Activated naive CD8-positive, alpha-beta T cell treated with anti-CD3 and anti-CD28 coated beads, Interleukin-2, amount 10 ng/mL, durations not matched to agents 7 days and 5 days (primary cell): ENCODE measurements at regions not wholly inside any gene's neighbourhood (a gene's known extent, or its start where the extent isn't known, plus 50 kb on each side); places are given as distances from the start of the nearest gene placed in this dataset.

ENCODE experiments used
- ATAC-seq: fragments of 150-1000 bp; cut with Tn5 transposase; one replicate; pipeline ENCODE4 v1.10.0; 2021; ENCODE audit warnings: low read depth, moderate library complexity
- POLR2A ChIA-PET: fragments of 350-600 bp; sonication (Branson Sonifier 250); formaldehyde crosslinking; loops from one replicate; lab custom pipeline; 2021; ENCODE audit warnings: antibody characterized with exemption; lab: Charles Lee
- DNase-seq: peaks from one replicate; pipeline ENCODE4 v3.0.0; 2021
- H3K27ac Mint-ChIP-seq: one replicate; pipeline ENCODE4 v1.8.0; 2022; ENCODE audit warnings: mild to moderate bottlenecking, mixed read lengths
- H3K27me3 Mint-ChIP-seq: one replicate; pipeline ENCODE4 v1.8.0; 2022; ENCODE audit warnings: mild to moderate bottlenecking, moderate library complexity, mixed read lengths
- H3K36me3 Mint-ChIP-seq: one replicate; pipeline ENCODE4 v1.8.0; 2021; ENCODE audit warnings: mild to moderate bottlenecking, mixed read lengths
- H3K4me1 Mint-ChIP-seq: one replicate; pipeline ENCODE4 v1.8.0; 2021; ENCODE audit warnings: mixed read lengths
- H3K4me3 Mint-ChIP-seq: one replicate; pipeline ENCODE4 v1.8.0; 2022; ENCODE audit warnings: mild to moderate bottlenecking, moderate library complexity, mixed read lengths
- H3K9me3 Mint-ChIP-seq: one replicate; pipeline ENCODE4 v1.8.0; 2021; ENCODE audit warnings: mixed read lengths

DNA sequence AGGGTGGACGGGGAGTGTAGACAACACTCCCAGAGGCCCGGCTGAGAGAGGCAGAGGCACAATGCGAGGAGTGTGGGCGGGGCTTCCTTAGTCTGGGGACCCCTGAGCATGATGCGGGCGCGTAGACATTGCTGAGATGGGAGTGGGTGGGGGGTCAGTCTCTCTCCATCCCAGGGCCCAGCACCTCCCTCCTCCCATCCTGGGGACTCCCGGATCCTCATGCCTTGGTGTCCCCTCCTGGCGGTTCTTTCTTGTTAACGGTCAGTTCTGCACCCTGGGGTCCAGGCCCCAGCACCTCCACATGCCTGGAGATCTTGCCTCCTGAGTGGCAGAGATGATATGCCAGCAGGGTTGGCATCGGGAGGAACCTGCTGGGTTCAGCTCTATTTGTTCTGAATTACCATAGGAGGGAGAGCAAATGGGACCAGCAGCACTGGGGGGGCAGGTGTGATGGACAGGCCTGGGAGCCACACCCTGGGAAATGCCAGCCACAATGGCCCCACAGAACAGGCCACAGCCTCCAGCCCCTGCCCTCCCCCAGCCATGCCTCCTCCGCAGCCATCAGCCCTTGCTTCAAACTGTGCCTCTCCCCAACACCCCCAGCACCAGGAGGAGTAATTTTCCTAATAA, 55.7 kb downstream of the RTL6 start:
- Mint-ChIP-seq H3K4me1 (peaks cover 1% of the 10 kb centered on the region), H3K9me3 (no peaks in the 10 kb centered on the region), H3K4me3 (no peak overlapping the region), H3K36me3 (no peaks in the 10 kb centered on the region), H3K27ac (no peak overlapping the region), H3K27me3 (no peaks in the 10 kb centered on the region)
- DNase-seq = no peak
- ATAC-seq = no peak
- POLR2A ChIA-PET = no interaction called here

GRCh38 chr22:44441401-44442185, 56.4 kb downstream of the RTL6 start:
- H3K36me3 Mint-ChIP-seq = no peaks in the 10 kb centered on the region
- H3K27me3 Mint-ChIP-seq = no peaks in the 10 kb centered on the region
- no peak overlapping the region for H3K27ac Mint-ChIP-seq
- ATAC-seq (no peak), DNase-seq (no peak)
- H3K4me3 Mint-ChIP-seq = no peak overlapping the region
- POLR2A ChIA-PET = no interaction called here
- no peaks in the 10 kb centered on the region for H3K9me3 Mint-ChIP-seq
- peaks cover 1% of the 10 kb centered on the region for H3K4me1 Mint-ChIP-seq

DNA sequence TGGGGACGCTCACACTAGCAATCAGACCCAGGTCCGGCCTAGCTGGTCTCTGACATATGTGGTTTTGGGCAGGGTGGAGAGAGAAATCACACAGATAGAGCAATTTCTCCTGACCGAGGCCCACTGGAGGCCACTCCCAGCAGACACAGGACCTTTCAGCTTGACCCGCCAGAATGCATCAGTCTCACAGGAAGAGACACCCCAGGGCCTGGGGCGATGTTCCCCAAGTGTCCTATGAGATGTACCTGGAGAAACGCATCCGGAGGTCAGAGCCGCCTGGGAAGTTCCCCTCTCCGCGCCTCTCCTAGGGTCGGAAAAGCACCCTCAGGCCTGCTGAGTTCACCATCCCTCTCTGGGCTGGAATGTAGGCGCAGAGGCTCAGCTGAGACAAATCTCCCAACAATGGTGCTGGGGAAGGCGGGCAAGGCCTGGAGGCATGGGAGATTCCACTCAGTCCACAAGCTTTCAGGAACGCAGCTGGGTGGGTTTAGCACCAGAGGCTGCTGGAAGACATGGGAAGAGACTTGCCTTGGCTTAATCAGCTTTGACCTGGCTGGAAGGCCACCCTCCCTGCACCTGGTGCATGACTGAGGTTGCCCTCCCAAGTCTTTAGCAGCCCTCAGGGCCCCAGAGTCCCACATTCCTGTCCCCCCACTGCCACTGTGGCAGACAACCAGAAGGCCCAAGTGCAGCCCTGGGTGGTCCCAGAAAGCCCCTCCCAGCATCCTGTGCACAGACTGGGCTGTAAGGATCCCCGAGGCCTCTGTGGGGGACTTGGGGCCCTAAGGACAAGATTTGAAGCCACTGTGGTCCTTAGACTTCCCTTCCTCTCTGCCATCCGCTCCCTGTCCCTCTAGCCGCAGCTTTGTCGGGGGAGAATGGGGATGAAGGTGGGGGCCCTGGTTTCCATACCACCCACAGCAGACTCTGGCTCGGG, 57.5 kb downstream of the RTL6 start:
- Mint-ChIP-seq H3K4me3 (no peak overlapping the region), H3K36me3 (no peaks in the 10 kb centered on the region), H3K4me1 (peaks cover 1% of the 10 kb centered on the region), H3K27me3 (peaks cover 3% of the 10 kb centered on the region), H3K27ac (no peak overlapping the region), H3K9me3 (no peaks in the 10 kb centered on the region)
- DNase-seq (no peak), ATAC-seq (no peak)
- POLR2A ChIA-PET = no interaction called here

GRCh38 chr22:44439356-44440223, 58.4 kb downstream of the RTL6 start:
- peaks cover 3% of the 10 kb centered on the region for H3K27me3 Mint-ChIP-seq
- POLR2A ChIA-PET = no interaction called here

DNA sequence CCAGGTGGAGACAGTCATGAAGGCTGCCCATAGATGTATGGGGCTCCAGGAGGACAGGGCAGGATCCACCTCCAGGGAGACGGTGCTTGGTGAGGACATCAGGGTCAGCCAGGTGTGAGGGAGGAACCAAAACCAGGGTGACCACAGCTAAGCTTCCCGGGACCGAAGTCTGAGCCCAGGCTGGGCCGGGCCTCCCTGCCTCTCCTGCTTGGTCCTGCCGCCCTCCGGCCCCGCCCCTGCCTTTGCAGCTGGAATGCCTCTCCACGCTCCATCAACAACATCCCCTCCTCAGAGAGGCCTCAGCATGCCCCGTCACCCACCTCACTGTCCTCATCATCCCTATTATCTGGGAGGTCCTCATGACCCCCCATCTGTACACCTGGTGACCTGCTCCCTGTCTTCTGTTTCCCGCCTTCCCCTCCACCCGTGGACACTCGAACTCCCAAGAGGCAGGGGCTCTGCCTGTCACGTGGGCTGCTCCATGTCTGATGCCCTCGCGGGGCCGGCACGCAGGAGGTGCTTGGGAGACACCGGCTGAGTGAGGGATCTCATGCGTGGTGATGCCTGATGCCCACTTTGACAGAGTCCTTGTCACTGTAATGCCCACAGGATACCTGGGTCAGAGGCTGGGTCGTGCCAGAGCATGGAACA, 59.4 kb downstream of the RTL6 start:
- H3K4me3 Mint-ChIP-seq = no peak overlapping the region
- no peaks in the 10 kb centered on the region for H3K36me3 Mint-ChIP-seq
- ATAC-seq = no peak
- H3K27ac Mint-ChIP-seq = no peak overlapping the region
- POLR2A ChIA-PET = no interaction called here
- DNase-seq = no peak
- H3K9me3 Mint-ChIP-seq = no peaks in the 10 kb centered on the region
- H3K4me1 Mint-ChIP-seq = peaks cover 1% of the 10 kb centered on the region
- peaks cover 3% of the 10 kb centered on the region for H3K27me3 Mint-ChIP-seq

More at GRCh38 chr22:44439356-44440223, 58.4 kb downstream of the RTL6 start:
- Mint-ChIP-seq H3K4me3 (no peak overlapping the region), H3K36me3 (no peaks in the 10 kb centered on the region), H3K4me1 (peaks cover 1% of the 10 kb centered on the region), H3K27ac (no peak overlapping the region), H3K9me3 (no peaks in the 10 kb centered on the region)
- ATAC-seq (no peak), DNase-seq (no peak)

DNA sequence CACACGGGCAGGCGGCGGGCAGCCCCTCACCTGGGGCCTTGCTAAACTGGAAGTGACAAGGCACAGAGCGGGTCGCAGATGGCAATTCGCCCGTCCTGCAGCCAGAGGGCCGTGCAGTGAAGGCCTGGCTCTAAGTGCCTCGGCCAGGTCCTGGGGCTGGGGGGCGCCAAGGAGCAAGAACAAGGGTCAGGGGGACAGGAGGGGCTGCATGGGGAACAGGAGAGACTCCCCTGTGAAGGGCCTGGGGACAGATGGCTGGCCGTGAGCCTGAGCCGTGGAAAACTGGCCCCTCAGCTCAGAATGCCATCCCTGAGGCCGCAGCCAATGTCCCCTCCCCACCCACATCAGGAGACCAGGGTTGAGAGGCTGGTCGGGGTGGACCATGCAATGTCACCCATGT, 60.0 kb downstream of the RTL6 start:
- no peak overlapping the region for H3K27ac Mint-ChIP-seq
- POLR2A ChIA-PET = no interaction called here
- no peak for ATAC-seq

DNA sequence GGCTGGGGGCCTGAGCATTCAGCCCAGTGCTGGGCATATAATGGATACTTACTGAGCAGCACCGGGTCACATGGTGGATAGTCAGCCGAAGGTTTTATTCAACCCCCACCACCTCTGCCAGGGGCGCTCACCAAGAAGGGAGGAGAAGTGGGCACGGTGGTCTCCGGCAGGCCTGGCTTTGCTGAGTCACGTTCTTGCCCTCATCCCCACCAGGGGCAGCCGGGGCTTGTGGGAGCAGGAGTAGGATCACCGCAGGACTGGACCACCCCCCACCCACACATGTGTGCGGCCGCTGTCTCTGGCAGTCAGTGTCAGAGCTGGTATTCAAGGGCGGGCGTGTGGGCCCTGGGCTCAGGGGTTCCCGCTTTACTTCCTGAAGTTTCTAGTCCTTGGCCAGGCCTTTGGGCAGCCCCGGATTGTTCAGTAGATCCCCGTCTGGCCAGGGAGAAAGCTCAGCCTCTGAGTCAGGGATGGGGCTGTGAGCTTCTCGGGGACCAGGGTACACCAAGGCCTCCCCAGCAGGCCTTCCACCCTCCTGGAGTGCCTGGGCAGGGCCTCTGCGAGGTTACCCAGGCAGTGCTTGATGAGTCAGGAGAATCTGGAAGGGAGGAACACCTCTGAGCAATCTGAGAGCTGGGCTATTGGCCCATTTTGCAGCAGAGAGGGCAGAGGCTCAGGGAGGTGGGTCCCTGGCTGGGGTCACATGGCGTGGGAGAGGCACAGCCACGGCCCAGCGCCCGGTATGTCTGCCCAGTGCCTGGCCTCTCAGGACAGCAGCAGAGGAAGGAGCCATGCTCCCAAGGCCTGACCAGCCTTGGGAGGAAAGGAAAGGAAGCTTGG, 60.6 kb downstream of the RTL6 start:
- DNase-seq (no peak), ATAC-seq (no peak)
- Mint-ChIP-seq H3K4me3 (no peak overlapping the region), H3K9me3 (no peaks in the 10 kb centered on the region), H3K27ac (no peak overlapping the region), H3K4me1 (peaks cover 1% of the 10 kb centered on the region), H3K36me3 (no peaks in the 10 kb centered on the region), H3K27me3 (peaks cover 3% of the 10 kb centered on the region)
- POLR2A ChIA-PET = no interaction called here

More for the DNA sequence above, 60.0 kb downstream of the RTL6 start:
- H3K4me3 Mint-ChIP-seq = no peak overlapping the region
- H3K27me3 Mint-ChIP-seq = peaks cover 3% of the 10 kb centered on the region
- no peaks in the 10 kb centered on the region for H3K36me3 Mint-ChIP-seq
- no peaks in the 10 kb centered on the region for H3K9me3 Mint-ChIP-seq
- peaks cover 1% of the 10 kb centered on the region for H3K4me1 Mint-ChIP-seq
- no peak for DNase-seq

DNA sequence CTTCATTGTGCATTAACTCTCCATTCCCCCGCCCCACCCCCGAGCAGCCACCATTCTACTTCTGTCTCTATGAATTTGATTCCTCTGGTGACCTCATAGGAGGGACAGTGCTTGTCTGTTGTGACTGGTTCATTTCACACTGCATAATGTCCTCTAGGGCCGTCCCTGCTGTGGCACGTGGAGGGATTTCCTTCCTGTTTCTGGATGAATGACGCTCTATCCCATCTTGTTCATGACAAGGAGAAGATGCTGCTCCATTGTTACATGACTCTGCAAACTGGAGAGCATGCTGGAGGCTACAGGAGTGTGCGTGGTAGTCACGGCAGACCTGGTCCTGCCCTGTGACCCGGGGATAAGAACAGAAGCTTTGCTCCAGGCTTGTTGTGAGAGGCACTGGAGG, 61.3 kb downstream of the RTL6 start:
- Mint-ChIP-seq H3K4me3 (no peak overlapping the region), H3K27me3 (peaks cover 6% of the 10 kb centered on the region), H3K27ac (no peak overlapping the region), H3K4me1 (peaks cover 1% of the 10 kb centered on the region), H3K36me3 (no peaks in the 10 kb centered on the region), H3K9me3 (no peaks in the 10 kb centered on the region)
- ATAC-seq (no peak), DNase-seq (no peak)
- POLR2A ChIA-PET = no interaction called here

DNA sequence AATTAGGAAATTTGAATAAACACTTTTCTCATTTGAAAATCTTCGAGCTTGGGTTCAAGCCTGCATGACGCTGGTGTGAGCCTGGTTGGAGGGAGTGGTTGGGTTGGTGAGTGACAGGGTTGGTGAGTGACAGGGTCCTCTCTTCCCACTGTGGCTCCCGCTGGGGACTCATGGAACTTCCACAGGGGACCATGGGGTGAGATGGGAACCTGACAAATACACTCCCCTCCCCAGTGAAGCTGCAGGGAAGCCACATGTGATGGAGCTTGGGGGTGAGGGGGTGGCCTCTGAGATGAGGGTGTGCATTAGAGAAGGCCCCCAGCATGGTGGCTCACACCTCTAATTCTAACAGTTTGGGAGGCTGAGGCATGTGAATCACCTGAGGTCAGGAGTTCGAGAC, 66.8 kb downstream of the RTL6 start:
- POLR2A ChIA-PET = no interaction called here
- Mint-ChIP-seq H3K4me1 (no peaks in the 10 kb centered on the region), H3K27me3 (peaks cover 6% of the 10 kb centered on the region), H3K4me3 (no peak overlapping the region), H3K9me3 (no peaks in the 10 kb centered on the region), H3K27ac (no peak overlapping the region), H3K36me3 (no peaks in the 10 kb centered on the region)
- no peak for ATAC-seq
- DNase-seq = no peak

- Mint-ChIP-seq H3K36me3 (no peaks in the 10 kb centered on the region), H3K27me3 (peaks cover 3% of the 10 kb centered on the region), H3K4me1 (no peaks in the 10 kb centered on the region), H3K4me3 (no peak overlapping the region), H3K9me3 (no peaks in the 10 kb centered on the region), H3K27ac (no peak overlapping the region)
- DNase-seq (no peak), ATAC-seq (no peak)
- POLR2A ChIA-PET = no interaction called here
These were observed 67.3 kb downstream of the RTL6 start for GRCh38 chr22:44430716-44431115.

- Mint-ChIP-seq H3K27me3 (peaks cover 3% of the 10 kb centered on the region), H3K4me3 (no peak overlapping the region), H3K4me1 (no peaks in the 10 kb centered on the region), H3K27ac (no peak overlapping the region), H3K9me3 (no peaks in the 10 kb centered on the region), H3K36me3 (no peaks in the 10 kb centered on the region)
- POLR2A ChIA-PET = no interaction called here
- DNase-seq = no peak
- ATAC-seq = no peak
These were observed 68.0 kb downstream of the RTL6 start for GRCh38 chr22:44429941-44430587.
